MV-4-11 (cell line): ENCODE measurements at regions not wholly inside any gene's neighbourhood (a gene's known extent, or its start where the extent isn't known, plus 50 kb on each side); places are given as distances from the start of the nearest gene placed in this dataset.
A peak's percentile ranks its signal among the peaks of the same experiment; 100 is the strongest.

Source experiments
- DNase-seq: peaks from one replicate; lab custom pipeline; 2025; lab: John Stamatoyannopoulos, UW

GRCh38 chr21:41610042-41610839 lies 102.3 kb upstream of the TMPRSS2 start:
- DNase-seq: peak; percentile 16

- DNase-seq: no peak
These were observed 98.7 kb upstream of the TMPRSS2 start for GRCh38 chr21:41606706-41607105.

DNA sequence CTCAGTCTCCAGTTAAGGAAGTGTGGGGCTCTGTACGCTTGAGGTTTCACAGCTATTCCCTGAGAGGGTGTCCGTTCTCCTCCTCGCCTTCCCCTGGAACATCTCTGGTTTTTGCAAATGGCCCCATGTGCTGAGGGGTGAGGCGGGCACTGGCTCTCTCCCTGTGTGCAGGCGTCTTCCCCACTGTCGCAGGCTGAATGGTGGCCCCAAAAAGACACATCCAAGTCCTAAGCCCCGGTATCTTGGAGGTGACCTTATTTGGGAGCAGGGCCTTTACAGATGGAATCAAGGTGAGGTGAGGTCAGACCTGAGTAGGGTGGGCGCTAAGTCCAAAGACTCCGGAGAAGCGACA lies 98.0 kb upstream of the TMPRSS2 start:
- no peak for DNase-seq

DNA sequence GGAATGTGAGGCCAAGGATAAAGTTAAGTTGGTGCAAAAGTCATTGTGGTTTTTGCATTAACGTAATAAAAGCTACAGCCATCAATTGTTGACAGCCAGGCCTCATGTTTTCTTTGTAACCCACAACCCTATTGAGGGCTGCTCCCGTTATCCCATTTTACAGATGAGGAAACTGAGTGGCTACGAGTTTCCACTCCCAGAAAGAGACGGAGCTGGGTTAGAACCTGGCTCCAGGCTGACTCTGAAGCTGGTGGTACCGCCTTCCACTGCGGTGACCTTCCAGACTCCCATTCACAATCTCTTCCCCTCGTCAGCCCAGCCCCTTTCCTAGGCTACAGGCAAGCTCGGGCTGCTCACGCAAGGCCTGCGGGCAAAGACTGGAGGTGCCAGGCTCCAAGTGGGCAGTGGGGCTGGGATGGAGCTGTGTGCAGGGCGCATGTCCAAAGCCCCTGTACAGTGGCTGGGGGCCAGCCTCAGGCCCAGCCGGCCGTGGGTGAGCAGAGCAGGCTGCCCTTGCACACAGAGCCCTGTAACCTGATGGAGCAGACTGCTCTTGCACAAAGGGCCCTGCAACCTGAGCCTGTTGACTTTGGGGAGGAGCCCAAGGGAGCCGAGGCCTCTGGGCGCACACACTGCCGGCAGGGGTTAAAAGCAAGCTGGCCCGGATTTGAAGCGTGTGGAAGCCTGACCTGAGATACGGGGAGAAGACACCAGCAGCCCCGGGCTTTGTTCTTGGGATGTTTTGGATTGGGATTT lies 97.4 kb upstream of the TMPRSS2 start:
- no peak for DNase-seq

GRCh38 chr21:41604583-41605041 lies 96.7 kb upstream of the TMPRSS2 start:
- no peak for DNase-seq

DNA sequence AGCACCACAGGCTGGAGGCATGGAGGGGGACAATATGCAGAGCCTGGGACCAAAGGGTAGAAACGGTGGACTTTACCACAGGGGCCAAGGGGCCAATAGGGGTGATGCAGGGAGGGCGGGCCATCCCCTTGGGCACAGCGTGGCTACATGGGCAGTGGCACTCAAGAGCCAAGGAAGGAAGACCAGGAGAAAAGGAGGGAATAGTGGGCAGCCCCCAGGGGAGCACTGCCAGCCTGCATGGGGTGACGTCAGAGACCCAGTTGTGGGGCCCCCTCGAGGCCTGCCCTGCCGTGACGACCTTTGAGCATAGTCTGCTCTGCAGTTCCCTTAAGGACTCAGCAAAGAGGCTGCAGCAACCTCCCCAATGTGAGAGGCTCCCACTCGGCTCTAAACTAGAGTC lies 95.5 kb upstream of the TMPRSS2 start:
- no peak for DNase-seq

- no peak for DNase-seq
These were observed 94.6 kb upstream of the TMPRSS2 start for GRCh38 chr21:41602531-41602930.

GRCh38 chr21:41601573-41602368 lies 93.8 kb upstream of the TMPRSS2 start:
- no peak for DNase-seq

- DNase-seq: no peak
These were observed 93.1 kb upstream of the TMPRSS2 start for GRCh38 chr21:41600961-41601572.

GRCh38 chr21:41600556-41600955 lies 92.6 kb upstream of the TMPRSS2 start:
- no peak for DNase-seq

- no peak for DNase-seq
These were observed 92.2 kb upstream of the TMPRSS2 start for GRCh38 chr21:41600116-41600515.

- DNase-seq: peak; percentile 25
These were observed 90.8 kb upstream of the TMPRSS2 start for GRCh38 chr21:41598561-41599431.

DNA sequence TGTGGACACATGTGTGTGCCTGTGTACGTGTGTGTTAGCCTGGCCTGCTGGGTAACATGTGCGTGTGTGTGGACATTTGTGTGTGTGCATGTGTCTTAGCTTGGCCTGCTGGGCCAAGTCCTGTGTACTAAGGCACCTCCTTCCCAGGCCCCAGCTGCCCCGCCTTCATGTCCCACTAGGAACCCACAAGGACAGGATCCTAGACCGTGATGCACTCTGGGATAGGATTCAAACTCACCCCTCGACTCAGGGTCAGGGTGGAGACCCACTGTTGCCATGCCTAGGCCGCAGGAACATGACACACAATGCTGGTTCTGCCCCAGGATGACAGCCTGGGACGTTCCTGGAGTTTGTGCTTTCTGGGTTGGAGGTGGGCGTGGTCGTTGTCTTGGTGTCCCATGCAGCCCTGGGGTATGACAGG lies 89.9 kb upstream of the TMPRSS2 start:
- DNase-seq: no peak

- DNase-seq: no peak
These were observed 89.3 kb upstream of the TMPRSS2 start for GRCh38 chr21:41597227-41597626.

GRCh38 chr21:41596241-41596925 lies 88.4 kb upstream of the TMPRSS2 start:
- DNase-seq: no peak

- DNase-seq: no peak
These were observed 86.3 kb upstream of the TMPRSS2 start for GRCh38 chr21:41594268-41594667.

DNA sequence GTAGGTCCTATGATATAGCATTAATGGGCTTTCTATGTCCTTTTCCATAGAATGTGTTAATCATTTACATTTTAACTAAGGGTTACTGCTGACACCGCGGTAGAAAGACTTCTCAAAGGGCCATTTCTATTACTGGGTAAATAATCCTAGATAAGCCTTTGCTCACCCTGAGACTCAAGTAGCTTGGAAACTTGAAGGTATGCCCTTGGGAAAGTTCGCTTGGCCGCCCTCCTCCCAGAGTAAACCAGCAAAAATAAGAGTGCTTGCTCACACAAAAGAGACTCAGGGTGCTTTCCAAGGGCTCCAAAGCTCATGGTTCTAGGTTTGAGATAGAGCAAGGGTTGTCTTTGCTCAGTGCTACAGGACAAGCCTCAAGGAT lies 85.8 kb upstream of the TMPRSS2 start:
- DNase-seq: no peak

- DNase-seq: no peak
These were observed 85.2 kb upstream of the TMPRSS2 start for GRCh38 chr21:41593051-41593759.

GRCh38 chr21:41589620-41590175 lies 81.7 kb upstream of the TMPRSS2 start:
- no peak for DNase-seq

- no peak for DNase-seq
These were observed 81.2 kb upstream of the TMPRSS2 start for GRCh38 chr21:41589131-41589530.
